ENCODE measurements at regions not wholly inside any gene's neighbourhood (a gene's known extent, or its start where the extent isn't known, plus 50 kb on each side); places are given as distances from the start of the nearest gene placed in this dataset.
A peak's percentile ranks its signal among the peaks of the same experiment; 100 is the strongest.

- Histone ChIP-seq H3K27me3 (no peaks in the 10 kb centered on the region), H3K9me3 (ENCODE audit: low read depth) (no peaks in the 10 kb centered on the region), H3K9ac (no peak overlapping the region), H3K4me2 (no peak overlapping the region), H3K27ac (no peak overlapping the region), H3K79me2 (ENCODE audit: low read depth) (no peaks in the 10 kb centered on the region), H3F3A (ENCODE audit: low read depth) (no peaks in the 10 kb centered on the region), H3K36me3 (no peaks in the 10 kb centered on the region), H4K20me1 (ENCODE audit: low read depth) (no peaks in the 10 kb centered on the region), H3K4me1 (no peaks in the 10 kb centered on the region), H2AFZ (replicated peaks) (peak overlapping the region; percentile 26), H3K4me3 (no peak overlapping the region)
- peaks cover 11% of the 10 kb centered on the region for H3K27me3 Mint-ChIP-seq (ENCODE audit: insufficient read depth, low read depth)
- H3K36me3 Mint-ChIP-seq: no peaks in the 10 kb centered on the region
- peaks cover 3% of the 10 kb centered on the region for H3K4me1 Mint-ChIP-seq
- no peak overlapping the region for H3K27ac Mint-ChIP-seq
- no peaks in the 10 kb centered on the region for H3K9me3 Mint-ChIP-seq
- H3K4me3 Mint-ChIP-seq: no peak overlapping the region
- peak; percentile 16 for DNase-seq (ENCODE audit: low spot score)
- TF ChIP-seq EZH2 (IDR thresholded peaks at IDR 0.05) (no peak), EZH2phosphoT487 (IDR thresholded peaks at IDR 0.05) (no peak)
- TF ChIP-seq, protein P1, sequence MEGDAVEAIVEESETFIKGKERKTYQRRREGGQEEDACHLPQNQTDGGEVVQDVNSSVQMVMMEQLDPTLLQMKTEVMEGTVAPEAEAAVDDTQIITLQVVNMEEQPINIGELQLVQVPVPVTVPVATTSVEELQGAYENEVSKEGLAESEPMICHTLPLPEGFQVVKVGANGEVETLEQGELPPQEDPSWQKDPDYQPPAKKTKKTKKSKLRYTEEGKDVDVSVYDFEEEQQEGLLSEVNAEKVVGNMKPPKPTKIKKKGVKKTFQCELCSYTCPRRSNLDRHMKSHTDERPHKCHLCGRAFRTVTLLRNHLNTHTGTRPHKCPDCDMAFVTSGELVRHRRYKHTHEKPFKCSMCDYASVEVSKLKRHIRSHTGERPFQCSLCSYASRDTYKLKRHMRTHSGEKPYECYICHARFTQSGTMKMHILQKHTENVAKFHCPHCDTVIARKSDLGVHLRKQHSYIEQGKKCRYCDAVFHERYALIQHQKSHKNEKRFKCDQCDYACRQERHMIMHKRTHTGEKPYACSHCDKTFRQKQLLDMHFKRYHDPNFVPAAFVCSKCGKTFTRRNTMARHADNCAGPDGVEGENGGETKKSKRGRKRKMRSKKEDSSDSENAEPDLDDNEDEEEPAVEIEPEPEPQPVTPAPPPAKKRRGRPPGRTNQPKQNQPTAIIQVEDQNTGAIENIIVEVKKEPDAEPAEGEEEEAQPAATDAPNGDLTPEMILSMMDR (IDR thresholded peaks at IDR 0.05): no peak
Observed at GRCh38 chr1:30274173-30274970, 449.0 kb downstream of the MATN1 start.

DNA sequence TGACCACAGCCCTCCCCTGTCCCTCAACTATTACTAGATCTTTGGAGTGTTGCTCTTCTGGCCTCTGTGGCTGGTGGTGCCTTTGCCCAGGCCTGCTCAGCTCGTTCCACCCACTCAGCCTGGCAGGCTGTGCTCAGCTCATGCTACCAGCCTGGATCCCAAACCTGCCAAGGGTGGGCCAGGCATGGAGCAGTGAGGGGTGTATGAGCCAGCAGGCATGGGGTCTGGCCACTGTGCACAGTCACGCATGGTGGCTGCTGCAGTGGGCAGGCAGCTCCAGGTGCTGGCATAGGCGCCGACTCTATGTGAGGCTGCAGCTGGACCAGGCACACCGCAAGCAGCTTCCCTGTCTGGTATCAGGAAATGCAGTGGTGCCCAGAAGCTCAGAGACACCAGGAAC, 449.9 kb downstream of the MATN1 start:
- Histone ChIP-seq H3F3A (ENCODE audit: low read depth) (no peaks in the 10 kb centered on the region), H3K4me3 (no peak overlapping the region), H3K36me3 (no peaks in the 10 kb centered on the region), H3K9ac (no peak overlapping the region), H3K79me2 (ENCODE audit: low read depth) (no peaks in the 10 kb centered on the region), H3K9me3 (ENCODE audit: low read depth) (no peaks in the 10 kb centered on the region), H3K27ac (no peak overlapping the region), H2AFZ (replicated peaks) (no peak overlapping the region), H3K4me1 (no peaks in the 10 kb centered on the region), H3K4me2 (no peak overlapping the region), H3K27me3 (no peaks in the 10 kb centered on the region), H4K20me1 (ENCODE audit: low read depth) (no peaks in the 10 kb centered on the region)
- no peak for DNase-seq (ENCODE audit: low spot score)
- no peaks in the 10 kb centered on the region for H3K9me3 Mint-ChIP-seq
- no peak overlapping the region for H3K27ac Mint-ChIP-seq
- TF ChIP-seq EZH2 (IDR thresholded peaks at IDR 0.05) (no peak), EZH2phosphoT487 (IDR thresholded peaks at IDR 0.05) (no peak)
- TF ChIP-seq, protein P1 (IDR thresholded peaks at IDR 0.05): no peak
- no peak overlapping the region for H3K4me3 Mint-ChIP-seq
- H3K4me1 Mint-ChIP-seq: peaks cover 3% of the 10 kb centered on the region
- peaks cover 10% of the 10 kb centered on the region for H3K27me3 Mint-ChIP-seq (ENCODE audit: insufficient read depth, low read depth)
- H3K36me3 Mint-ChIP-seq: no peaks in the 10 kb centered on the region

- TF ChIP-seq, protein P1 (IDR thresholded peaks at IDR 0.05): no peak
- no peak for TF ChIP-seq EZH2 (IDR thresholded peaks at IDR 0.05)
- no peak for TF ChIP-seq EZH2phosphoT487 (IDR thresholded peaks at IDR 0.05)
- no peak overlapping the region for H2AFZ ChIP-seq (replicated peaks)
- no peak overlapping the region for H3K9ac ChIP-seq
- no peak overlapping the region for H3K4me3 ChIP-seq
- H3K9me3 Mint-ChIP-seq: no peaks in the 10 kb centered on the region
- no peak overlapping the region for H3K4me2 ChIP-seq
- H3K79me2 ChIP-seq (ENCODE audit: low read depth): no peaks in the 10 kb centered on the region
- H3K27ac Mint-ChIP-seq: no peak overlapping the region
- no peaks in the 10 kb centered on the region for H3K4me1 ChIP-seq
- H3K36me3 ChIP-seq: no peaks in the 10 kb centered on the region
- DNase-seq (ENCODE audit: low spot score): no peak
- no peaks in the 10 kb centered on the region for H3K27me3 ChIP-seq
- peaks cover 9% of the 10 kb centered on the region for H3K27me3 Mint-ChIP-seq (ENCODE audit: insufficient read depth, low read depth)
- H4K20me1 ChIP-seq (ENCODE audit: low read depth): no peaks in the 10 kb centered on the region
- H3K27ac ChIP-seq: no peak overlapping the region
- H3K4me3 Mint-ChIP-seq: no peak overlapping the region
- no peaks in the 10 kb centered on the region for H3F3A ChIP-seq (ENCODE audit: low read depth)
- H3K36me3 Mint-ChIP-seq: no peaks in the 10 kb centered on the region
- peaks cover 3% of the 10 kb centered on the region for H3K4me1 Mint-ChIP-seq
- H3K9me3 ChIP-seq (ENCODE audit: low read depth): no peaks in the 10 kb centered on the region
Observed at GRCh38 chr1:30273021-30273325, 450.4 kb downstream of the MATN1 start.

Measured in neural progenitor cell (in vitro differentiated cells).